ENCODE measurements at regions not wholly inside any gene's neighbourhood (a gene's known extent, or its start where the extent isn't known, plus 50 kb on each side); places are given as distances from the start of the nearest gene placed in this dataset.
"Not testable (repeated sequence)": the region's sequence is repeated elsewhere in the genome, so short reads cannot be mapped to it uniquely, and the experiment has no call there.

DNA sequence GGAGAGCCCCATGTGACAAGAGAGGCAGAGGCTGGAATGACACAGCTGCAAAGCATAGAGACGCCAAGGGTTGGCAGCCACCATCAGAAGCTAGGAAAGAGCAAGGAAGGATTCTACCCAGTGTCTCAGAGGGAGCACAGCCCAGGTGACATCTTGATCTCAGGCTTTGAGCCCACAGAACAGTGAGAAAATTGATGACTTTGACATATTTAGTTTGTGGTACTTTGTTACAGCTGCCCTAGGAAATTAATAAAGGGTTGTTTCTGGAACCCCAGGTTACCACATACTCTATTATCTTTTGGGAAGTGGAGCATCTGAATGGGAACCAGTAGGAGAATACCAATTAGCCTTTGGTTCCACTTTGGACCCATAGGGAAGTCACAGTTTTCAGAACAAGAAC lies 231.7 kb downstream of the ZNF621 start:
- no peak for DNase-seq

DNA sequence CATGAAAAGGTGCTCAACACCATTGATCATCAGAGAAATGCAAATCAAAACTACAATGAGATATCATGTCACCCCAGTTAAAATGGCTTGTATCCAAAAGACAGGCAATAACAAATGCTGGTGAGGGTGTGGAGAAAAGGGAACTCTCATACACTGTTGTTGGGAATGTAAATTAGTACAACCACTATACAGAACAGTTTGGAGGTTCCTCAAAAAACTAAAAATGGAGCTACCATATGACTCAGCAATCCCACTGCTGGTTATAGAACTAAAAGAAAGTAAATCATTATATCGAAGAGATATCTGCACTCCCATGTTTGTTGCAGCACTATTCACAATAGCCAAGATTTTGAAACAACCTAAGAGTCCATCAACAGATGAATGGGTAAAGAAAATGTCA lies 238.0 kb downstream of the ZNF621 start:
- not testable (repeated sequence) for DNase-seq

DNA sequence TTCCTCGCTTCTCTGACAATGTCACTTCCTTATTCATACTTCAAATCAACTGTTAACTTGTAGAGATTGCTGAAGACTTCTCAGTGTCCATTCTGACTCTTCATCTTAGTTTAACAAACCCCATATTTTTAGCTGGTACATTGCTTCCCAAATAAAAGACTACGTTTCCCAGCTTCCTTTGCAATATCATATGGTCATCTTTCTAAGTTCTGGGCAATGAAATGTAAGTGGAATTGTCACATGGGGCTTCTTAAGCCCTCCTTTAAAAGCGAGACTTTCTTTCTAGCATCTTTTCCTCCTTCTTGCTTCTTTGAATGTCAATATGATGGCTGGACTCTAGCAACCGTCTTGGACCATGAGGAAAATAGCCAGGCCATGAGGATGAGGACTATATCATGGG lies 239.0 kb downstream of the ZNF621 start:
- no peak for DNase-seq

DNA sequence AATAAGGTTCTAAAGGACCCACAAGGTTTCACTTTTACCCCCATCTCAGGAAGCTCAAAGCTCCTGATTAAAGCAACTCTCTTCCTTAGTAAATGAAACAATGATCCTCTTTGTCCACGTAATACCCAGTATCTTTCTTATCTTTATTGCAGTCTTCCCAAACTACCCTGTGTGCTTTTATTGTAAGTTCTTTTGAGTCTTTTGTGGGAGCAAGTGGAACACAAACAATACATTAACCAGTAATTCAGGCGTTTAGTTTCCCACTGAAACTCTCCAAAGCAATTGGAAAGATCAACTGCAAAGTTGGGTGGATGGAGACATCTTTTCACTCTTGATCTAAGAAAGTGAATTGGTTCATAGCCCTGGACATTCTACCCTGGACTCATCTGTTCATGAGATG lies 240.0 kb downstream of the ZNF621 start:
- DNase-seq = no peak

DNA sequence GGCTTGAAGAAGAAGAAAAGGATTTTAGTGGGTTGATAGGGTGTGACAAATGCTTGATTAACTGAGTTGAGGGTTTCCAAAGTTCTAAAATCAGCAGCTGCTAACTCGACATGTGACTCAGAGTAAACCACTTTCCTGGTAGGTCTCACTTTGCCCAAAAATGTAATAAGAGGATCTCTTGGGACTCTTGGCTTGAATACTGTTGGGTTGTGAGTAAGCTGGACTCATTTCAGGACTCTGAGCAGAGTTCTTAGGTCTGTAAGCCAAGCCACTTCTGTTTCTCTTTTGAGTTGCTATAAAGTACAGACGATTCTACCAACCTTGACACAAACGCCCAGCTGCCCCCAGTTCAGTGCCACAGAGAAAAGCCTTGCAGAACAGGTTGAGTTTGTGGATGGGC lies 241.1 kb downstream of the ZNF621 start:
- DNase-seq = no peak

DNA sequence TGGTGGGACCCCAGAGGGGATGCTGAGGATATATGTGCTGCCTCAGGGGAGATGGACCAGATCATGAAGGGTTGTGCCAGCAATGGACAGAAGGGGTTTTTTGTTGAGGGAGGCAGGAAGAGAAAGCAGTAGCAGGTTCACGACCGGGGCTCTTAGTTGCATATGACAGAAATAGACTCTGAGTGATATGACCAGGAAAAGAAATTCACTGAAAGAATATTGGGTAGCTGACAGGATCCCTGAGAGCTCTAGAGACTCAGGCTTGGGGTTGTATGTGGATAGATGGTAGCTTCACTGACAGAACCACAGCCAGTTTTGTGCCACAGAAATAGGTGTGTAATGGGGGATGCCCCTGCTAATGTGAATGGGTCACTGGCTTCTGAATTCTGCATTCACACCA lies 241.6 kb downstream of the ZNF621 start:
- DNase-seq = no peak

DNA sequence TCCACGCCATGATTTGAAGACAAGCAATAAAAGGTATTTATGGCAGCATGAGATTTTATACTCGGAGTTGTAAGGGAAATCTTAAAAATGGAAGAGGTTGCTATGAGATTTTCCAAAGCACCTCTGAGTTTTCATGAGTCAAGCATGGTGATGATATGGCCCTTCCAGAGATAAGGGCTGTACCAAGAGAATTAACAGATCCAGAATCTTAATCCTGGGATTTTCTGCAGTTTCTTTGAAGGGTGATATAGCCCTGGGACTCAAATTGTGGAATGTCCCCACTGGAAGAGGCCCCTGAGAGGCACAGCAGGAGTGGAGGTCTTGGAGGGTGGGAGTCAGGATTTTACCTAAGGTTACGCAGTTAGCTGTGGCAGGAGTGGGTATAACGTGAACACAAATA lies 243.3 kb downstream of the ZNF621 start:
- DNase-seq = no peak

DNA sequence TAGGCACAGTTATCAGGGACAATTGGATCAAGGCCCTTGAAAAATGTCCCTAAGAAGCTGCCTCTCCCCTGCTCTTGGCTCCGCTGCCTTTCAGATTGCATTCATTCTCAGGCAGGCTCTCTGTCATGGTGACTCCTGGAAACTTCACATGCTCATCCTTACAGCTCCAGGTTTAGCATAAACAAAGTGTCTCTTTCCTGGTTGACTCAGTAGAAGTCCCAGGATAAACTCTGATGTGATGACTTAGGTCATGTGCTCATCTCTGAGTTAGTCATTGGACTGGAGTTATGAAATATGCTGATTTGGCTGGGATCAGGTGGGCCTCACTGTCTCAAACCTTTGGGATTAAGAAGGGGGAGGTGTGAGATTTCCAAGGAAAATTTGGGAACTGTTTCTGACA lies 243.8 kb downstream of the ZNF621 start:
- DNase-seq = no peak

DNA sequence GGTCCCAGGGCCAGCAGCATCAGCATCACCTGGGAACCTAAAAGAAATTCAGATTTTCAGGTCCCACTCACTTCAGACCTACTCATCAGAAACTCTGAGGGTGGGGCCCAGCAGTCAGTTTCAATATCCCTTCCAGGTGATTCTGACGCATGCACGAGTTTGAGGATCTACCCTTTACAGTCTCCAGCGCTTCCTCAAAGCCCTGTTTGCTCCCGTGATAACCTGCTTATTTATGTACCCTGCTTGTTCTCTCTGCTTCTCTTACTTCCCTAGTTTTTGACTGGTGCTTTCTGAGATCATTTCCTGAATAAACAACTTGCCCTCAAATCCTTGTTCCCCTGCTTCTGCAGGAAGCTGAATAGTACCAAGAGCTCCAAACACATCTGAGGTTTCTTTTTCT lies 245.3 kb downstream of the ZNF621 start:
- no peak for DNase-seq

DNA sequence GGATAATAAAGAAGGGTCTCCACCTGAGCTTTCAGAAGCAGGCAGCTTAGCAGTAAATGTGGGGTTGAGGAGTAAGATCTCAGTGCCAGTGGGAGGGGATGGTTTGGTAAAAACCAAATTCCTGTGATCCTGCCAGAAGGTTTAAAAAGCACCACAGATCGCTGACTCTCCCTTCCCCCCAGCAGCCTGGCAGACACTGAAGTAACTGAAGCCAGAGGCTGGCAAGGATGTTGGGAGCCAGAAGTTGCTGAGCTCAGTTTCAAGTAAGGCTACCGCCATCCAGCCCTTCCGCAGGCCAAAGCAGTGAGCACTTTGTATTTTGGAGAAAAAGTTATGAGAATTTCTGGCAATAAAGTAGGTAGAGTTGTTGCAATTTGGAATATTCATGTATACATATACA lies 246.4 kb downstream of the ZNF621 start:
- DNase-seq = no peak

DNA sequence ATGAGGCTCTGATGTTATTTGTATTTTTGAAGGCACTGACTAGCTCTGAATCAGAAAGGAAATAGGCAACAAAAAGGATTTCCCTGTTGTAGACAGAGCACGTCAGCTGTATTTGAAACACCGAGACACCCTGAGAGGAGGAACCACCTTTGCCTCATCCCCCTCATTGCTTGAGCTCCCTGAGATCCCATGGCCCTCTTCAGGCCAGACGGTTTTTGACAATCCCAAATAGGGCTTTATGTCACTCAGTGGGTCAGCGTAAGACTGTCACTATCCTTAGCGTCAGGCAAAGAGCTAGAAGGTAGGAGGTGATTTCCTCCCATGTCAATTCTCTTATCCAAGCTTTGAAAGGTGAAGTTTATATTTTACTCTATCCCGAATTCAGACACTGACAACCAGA lies 254.3 kb downstream of the ZNF621 start:
- DNase-seq = no peak

DNA sequence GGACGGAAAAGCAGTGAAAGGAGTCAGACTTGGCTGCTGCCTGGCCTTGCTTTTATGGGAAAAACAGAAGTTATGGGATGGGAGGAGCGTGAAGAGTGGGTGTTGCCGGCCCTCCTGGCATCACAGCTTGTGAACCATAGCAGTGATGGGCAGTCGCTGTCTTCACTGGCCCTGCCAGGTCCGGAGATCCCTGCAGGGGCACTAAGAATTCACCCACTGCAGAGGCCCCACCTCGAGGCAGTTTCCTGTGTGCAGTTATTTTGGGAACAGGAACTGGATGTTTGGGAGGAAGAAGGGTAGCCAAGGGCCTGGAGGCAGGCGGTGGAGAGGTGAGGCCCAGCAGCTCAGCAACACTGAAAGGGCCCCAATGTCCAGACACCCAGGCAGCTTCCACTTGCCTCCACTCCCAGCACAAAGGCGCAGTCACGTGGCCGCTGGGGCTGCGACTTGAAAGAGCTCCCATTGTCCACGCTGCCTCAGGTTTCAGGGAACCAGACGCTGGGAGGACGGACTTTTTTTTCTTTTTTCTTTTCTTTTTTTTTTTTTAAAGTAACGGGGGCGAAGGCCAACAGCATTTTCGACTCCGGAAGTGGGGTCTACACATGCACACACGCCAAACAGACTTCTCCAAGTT lies 255.6 kb downstream of the ZNF621 start:
- DNase-seq = peak; percentile 50 to 65

DNA sequence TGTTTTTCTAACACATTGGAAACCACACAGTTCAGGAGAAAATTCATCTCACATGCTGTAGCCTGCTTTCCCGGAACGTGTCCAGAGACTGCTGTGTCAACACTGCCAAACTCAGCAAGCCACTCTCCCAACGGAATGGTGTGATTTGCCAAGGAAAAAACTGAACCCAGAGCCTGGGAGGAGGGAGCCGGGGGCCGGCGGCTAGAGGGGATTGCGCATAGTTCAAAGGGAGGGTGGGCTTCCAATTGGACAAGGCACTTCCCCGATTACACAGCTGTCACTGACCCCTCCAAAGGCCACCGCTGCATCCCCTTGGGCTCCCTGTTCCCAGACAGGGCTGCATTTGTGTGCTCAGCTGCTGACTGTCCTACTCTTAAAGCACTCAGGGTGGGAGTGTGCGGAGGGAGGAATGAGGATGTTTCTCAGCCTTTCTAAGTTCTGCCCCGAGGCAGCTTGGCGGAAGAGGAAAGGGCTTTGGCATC lies 256.2 kb downstream of the ZNF621 start:
- DNase-seq = no peak

DNA sequence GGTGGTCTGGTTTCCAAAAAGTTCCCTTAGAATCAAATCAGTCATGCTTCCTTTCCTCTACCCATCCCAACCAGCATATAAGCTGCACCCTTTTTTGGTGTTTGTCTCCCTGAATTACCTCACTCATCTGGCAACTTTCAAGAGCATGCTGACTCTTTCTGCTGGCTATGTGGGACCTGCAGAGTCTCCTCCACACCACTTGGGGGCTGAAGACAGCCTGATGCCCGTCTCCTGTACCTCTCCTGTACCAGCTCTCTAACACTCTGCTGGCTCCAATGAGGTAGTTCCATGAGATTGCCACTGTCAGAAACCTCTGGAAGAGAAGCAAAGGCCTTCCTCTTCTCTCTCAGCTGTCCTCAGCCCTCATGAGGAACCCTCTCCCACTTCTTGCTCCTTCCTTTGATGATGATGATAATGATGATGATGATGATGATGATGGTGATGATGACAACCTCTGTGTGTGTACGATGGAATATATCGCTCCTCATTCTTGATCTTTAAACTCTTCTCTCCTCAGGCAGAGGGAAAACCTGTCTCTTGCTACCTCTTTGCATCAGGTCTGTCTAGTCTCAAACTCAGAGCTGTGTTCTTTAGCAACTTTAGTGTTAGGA lies 257.5 kb downstream of the ZNF621 start:
- no peak for DNase-seq

DNA sequence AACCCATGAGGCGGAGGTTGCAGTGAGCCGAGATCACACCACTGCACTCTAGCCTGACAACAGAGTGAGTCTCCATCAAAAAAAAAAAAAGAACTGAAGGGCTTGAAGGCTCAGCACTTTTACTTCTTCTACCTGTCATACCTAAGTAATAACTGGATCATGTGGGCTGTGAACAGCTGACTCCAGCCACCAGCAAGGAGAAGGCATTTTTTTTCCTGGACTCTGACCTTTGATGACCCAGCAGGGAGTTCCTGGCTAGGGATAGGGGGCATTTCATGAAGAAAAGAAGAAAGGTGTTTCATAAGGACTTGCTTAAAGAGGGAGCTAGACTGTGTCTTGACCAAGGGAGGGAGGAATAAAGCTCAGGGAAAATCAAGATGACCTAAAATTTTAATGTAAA lies 266.0 kb downstream of the ZNF621 start:
- no peak for DNase-seq

DNA sequence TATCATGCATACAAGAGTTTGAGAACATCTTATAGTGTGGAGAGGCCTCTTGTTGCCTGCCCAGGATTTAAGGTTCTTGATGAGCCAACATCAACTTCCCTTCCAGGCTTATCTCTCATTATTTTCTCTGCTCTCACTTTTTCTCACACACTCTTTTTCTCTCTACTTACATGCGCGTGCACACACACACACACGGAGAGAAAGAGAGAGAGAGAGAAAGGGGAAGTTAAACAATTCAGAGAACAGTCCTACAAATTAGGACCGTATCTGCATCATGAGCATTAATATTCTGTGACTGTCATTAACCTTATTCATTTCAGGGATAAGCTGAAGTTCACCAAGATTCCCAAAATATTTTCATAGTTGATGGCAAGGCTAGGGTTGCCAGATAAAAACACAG lies 269.0 kb downstream of the ZNF621 start:
- DNase-seq = no peak

DNA sequence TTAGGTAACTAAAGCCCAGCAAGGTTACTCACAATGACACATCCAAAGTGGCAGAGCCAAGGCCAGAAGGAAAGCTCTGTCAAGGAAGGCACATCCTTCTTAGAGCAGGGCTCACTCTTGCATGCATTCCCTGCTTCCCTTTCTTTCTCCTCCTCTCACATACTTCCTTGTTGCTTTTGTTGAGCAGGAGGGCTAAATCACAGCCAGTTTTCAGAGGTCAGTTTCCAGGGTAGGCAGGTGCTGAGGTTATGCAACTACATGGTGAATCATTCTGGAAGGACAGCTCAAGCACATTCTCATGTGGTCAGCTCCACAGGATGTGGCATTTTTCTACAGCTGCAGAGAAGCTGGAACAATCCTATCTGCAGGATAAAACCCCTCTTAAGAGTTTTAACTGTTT lies 275.6 kb downstream of the ZNF621 start:
- no peak for DNase-seq

DNA sequence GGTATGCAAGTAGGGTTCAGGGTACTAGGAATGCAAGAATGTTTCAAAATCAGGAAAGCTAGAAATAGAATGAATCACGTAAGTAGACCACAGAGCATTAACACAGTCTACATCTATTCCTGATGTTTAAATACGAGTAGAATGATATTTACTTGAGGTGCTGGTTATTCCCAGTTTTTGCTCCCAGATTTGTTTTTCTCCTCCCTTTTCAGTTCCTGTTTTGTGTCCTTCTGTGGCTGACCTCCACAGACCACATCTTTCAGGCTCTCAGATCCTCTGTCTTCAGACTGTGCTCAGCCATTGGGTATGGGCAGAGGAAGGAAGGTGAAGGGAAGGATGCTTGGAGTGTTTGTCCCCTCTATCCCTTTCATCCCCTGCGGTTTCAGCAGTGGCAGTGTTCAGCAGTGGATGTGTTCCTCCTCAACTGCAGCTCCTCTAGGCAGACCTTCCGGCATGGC lies 276.6 kb downstream of the ZNF621 start:
- DNase-seq = no peak

DNA sequence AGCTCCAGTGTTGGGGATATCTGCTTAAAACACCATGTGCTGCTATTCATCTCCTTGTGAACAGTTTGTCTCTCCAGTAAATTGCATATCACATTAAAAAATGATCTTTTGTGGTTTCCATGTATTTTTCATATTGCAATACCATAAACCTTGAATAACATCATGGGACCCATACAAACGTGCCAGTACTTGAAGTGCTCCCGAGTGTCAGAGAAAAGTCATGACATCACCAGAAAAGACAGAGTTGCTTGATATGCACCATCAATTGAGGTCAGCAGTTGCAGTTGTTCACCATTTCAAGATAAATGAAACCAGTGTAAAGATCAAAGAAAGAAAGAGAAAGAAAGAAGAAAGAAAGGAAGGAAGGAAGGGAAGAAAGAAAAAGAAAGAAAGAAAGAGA lies 278.6 kb downstream of the ZNF621 start:
- no peak for DNase-seq

DNA sequence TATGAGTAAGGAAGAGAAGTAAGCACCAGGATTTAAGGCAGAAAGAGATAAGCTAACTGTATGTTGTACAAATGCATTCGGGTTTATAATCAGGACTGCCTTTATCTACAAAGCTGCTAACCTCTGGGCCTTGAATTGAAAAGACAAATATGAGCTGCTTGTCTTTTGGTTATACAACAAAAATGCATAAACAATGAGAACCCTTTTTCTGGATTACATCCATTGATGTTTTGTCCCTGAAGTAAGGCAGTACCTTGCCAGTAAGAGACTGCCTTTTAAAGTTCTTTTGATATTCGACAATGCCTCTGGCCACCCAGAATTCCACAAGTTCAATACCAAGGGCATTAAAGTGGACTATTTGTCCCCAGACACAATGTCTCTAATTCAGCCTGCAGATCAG lies 280.7 kb downstream of the ZNF621 start:
- no peak for DNase-seq

DNA sequence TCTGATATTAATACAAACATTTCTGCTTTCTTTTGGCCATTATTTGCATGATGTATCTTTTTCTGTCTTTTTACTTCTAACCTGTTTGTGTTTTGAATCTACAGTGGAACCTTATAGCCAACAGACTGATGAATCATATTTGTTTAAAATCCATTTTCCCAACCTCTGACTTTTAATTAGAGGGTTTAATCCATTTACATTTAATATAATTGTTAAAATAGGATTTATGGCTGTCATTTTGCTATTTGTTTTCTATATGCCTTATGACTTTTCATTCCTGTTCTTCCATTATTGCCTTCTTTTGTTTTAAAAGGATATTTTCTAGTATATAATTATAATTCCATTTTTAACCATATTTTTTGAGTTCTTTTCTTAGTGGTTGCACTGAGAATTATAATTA lies 286.1 kb downstream of the ZNF621 start:
- no peak for DNase-seq

DNA sequence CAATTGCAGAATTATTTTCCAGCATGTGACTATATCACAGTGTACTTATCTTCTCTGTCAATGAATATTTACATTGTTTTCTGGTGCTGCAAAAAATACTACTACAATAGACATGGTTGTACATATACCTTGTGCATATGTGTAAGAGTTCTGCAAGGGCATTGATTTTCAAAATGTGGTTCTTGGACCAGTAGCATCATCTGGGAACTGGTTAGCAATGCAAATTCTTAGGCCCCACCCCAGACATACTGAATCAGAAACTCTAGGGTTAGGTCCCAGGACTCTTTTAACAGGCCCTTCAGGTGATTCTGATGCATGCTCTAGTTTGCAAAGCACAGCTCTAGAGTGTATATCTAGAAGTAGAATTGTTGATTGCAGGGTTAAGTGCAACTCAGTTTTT lies 292.3 kb downstream of the ZNF621 start:
- no peak for DNase-seq

DNA sequence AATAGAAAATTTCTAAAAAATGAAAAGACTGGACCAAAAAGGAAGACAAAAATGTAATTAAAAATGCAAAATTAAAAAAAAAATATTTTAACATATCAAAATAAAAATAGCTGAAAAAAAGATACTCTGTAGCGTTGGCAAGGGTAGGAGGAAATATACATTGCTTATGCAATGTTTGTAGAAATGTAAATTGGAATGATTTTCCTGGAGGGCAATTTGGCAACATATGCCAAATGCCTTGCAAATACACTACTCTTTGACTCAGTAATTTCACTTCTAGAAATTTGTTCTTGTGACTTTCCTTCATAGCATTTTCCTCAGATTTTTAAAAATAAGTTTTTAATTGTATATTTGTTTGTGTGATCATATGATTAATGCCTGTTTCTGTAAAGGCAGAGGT lies 296.6 kb downstream of the ZNF621 start:
- no peak for DNase-seq

DNA sequence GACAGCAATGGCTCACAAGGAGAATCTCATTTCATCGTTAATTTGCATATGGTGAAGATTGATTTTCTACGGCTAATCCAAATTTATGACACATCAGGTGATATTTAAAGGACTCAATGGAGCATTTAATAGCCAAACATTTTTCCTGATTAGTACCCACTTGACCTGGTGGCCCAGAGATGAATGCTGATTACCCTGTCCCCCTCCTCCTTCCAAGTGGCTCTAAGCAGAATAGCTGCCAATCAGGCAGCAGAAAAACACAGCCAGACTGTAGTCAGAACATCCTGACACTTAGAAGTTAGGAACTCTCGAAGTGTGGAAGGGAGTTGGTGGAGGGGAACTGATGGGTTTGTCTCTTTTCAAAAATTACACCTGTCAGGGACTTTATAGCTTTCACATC lies 302.5 kb downstream of the ZNF621 start:
- DNase-seq = no peak
